ENCODE measurements at regions not wholly inside any gene's neighbourhood (a gene's known extent, or its start where the extent isn't known, plus 50 kb on each side); places are given as distances from the start of the nearest gene placed in this dataset.

DNA sequence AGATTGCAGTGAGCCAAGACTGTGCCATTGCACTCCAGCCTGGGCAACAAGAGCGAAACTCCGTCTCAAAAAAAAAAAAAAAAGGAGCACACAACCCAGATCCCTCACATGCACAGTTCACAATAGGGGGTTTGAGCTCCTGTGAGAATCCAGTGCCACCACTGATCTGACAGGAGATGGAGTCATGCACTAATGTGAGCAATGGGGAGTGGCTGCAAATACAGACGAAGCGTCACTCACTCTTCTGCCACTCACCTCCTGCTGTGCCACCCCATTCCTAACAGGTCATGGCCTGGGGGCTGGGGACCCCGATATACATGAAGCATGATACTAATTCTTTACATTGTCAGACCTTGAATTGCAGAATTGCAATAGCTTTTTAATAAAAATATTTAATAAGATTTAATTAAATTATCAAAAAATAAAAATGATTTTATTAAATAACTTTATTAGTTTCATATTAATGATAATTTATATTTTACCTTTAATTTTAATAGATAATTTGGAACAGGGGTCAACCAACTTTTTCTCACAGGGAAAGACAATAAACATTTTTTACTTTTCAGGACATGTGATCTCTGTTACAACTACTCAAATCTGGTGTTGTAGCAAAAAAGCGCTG is 171.4 kb downstream of the COPRS start:
- Histone ChIP-seq H3K27me3 (replicated peaks; ENCODE audit: insufficient read depth, low read length) (no peaks in the 10 kb centered on the region), H3K4me3 (ENCODE audit: low read length) (no peak overlapping the region), H3K9me3 (replicated peaks; ENCODE audit: insufficient read depth, low read length) (no peaks in the 10 kb centered on the region), H4K20me1 (ENCODE audit: insufficient read depth, low read length) (no peaks in the 10 kb centered on the region), H3K9me2 (replicated peaks; ENCODE audit: insufficient read depth, low read length) (no peaks in the 10 kb centered on the region), H2AFZ (ENCODE audit: low read length) (no peak overlapping the region), H3K36me3 (replicated peaks; ENCODE audit: insufficient read depth, low read length) (no peaks in the 10 kb centered on the region), H3K4me1 (ENCODE audit: low read length) (no peaks in the 10 kb centered on the region), H3K79me2 (ENCODE audit: low read length) (no peaks in the 10 kb centered on the region), H3F3A (ENCODE audit: insufficient read depth, low read length) (no peaks in the 10 kb centered on the region), H3K4me2 (ENCODE audit: low read depth, low read length) (no peak overlapping the region), H3K9ac (ENCODE audit: low read length) (no peak overlapping the region), H3K27ac (ENCODE audit: low read length) (no peak overlapping the region)
- no peak for TF ChIP-seq EZH2phosphoT487 (IDR thresholded peaks at IDR 0.05; ENCODE audit: low read length)
- TF ChIP-seq, protein P1, sequence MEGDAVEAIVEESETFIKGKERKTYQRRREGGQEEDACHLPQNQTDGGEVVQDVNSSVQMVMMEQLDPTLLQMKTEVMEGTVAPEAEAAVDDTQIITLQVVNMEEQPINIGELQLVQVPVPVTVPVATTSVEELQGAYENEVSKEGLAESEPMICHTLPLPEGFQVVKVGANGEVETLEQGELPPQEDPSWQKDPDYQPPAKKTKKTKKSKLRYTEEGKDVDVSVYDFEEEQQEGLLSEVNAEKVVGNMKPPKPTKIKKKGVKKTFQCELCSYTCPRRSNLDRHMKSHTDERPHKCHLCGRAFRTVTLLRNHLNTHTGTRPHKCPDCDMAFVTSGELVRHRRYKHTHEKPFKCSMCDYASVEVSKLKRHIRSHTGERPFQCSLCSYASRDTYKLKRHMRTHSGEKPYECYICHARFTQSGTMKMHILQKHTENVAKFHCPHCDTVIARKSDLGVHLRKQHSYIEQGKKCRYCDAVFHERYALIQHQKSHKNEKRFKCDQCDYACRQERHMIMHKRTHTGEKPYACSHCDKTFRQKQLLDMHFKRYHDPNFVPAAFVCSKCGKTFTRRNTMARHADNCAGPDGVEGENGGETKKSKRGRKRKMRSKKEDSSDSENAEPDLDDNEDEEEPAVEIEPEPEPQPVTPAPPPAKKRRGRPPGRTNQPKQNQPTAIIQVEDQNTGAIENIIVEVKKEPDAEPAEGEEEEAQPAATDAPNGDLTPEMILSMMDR (IDR thresholded peaks at IDR 0.05; ENCODE audit: low read length): no peak
- no peak for TF ChIP-seq EZH2 (optimal IDR thresholded peaks at IDR 0.05; ENCODE audit: low read depth, low read length)
- DNase-seq: no peak

DNA sequence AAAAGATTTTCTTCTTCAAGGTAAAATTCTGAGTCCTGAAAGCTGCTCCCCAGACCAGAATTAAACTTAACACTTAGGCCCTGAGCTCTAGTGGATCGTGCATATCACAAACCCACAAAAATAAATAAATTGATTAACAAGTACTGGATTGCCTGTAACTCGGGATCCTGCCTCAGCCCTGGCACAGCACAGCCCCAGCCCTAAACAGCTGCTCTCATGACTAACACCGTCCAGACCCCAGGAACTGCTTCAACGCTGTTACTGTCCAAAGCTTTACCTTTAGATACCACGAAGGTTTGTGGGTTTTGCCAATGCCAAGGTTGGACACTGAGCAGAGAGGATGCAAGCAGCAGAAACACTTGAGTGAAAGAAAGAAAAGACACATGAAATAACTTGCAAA is 172.5 kb downstream of the COPRS start:
- no peak overlapping the region for H3K27ac ChIP-seq (ENCODE audit: low read length)
- no peaks in the 10 kb centered on the region for H3K36me3 ChIP-seq (replicated peaks; ENCODE audit: insufficient read depth, low read length)
- no peaks in the 10 kb centered on the region for H3F3A ChIP-seq (ENCODE audit: insufficient read depth, low read length)
- no peaks in the 10 kb centered on the region for H3K4me1 ChIP-seq (ENCODE audit: low read length)
- no peaks in the 10 kb centered on the region for H3K79me2 ChIP-seq (ENCODE audit: low read length)
- H3K27me3 ChIP-seq (replicated peaks; ENCODE audit: insufficient read depth, low read length): no peaks in the 10 kb centered on the region
- DNase-seq: no peak
- H3K4me3 ChIP-seq (ENCODE audit: low read length): no peak overlapping the region
- no peak overlapping the region for H2AFZ ChIP-seq (ENCODE audit: low read length)
- no peak overlapping the region for H3K4me2 ChIP-seq (ENCODE audit: low read depth, low read length)
- no peaks in the 10 kb centered on the region for H4K20me1 ChIP-seq (ENCODE audit: insufficient read depth, low read length)
- H3K9me2 ChIP-seq (replicated peaks; ENCODE audit: insufficient read depth, low read length): no peaks in the 10 kb centered on the region
- TF ChIP-seq EZH2phosphoT487 (IDR thresholded peaks at IDR 0.05; ENCODE audit: low read length) (no peak), EZH2 (optimal IDR thresholded peaks at IDR 0.05; ENCODE audit: low read depth, low read length) (no peak)
- TF ChIP-seq, protein P1 (IDR thresholded peaks at IDR 0.05; ENCODE audit: low read length): no peak
- H3K9ac ChIP-seq (ENCODE audit: low read length): no peak overlapping the region
- no peaks in the 10 kb centered on the region for H3K9me3 ChIP-seq (replicated peaks; ENCODE audit: insufficient read depth, low read length)

DNA sequence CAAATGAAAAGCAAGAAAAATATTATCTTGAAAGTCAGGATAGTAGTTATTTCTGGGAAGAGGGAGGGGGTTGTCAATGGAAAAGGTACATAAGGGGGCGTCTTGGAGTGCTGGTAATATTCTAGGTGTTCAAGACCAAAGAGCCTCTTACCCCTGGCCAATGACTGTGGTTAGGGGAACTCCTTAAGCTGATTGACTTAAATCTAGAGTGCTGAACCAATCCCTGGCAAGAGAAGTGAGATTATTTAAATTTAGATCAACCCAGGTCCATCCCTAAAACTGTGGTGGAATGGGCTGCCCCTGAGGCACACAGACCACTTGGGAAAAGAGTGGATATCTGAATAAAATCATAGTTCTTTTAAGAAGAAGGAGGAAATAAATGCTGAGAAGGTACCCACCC is 174.1 kb downstream of the COPRS start:
- TF ChIP-seq, protein P1 (IDR thresholded peaks at IDR 0.05; ENCODE audit: low read length): no peak
- TF ChIP-seq EZH2phosphoT487 (IDR thresholded peaks at IDR 0.05; ENCODE audit: low read length) (no peak), EZH2 (optimal IDR thresholded peaks at IDR 0.05; ENCODE audit: low read depth, low read length) (no peak)

More for the DNA sequence above, 174.1 kb downstream of the COPRS start:
- no peaks in the 10 kb centered on the region for H4K20me1 ChIP-seq (ENCODE audit: insufficient read depth, low read length)
- no peak overlapping the region for H3K4me3 ChIP-seq (ENCODE audit: low read length)
- no peaks in the 10 kb centered on the region for H3K27me3 ChIP-seq (replicated peaks; ENCODE audit: insufficient read depth, low read length)
- H3K9me3 ChIP-seq (replicated peaks; ENCODE audit: insufficient read depth, low read length): no peaks in the 10 kb centered on the region
- H3K36me3 ChIP-seq (replicated peaks; ENCODE audit: insufficient read depth, low read length): no peaks in the 10 kb centered on the region
- no peak for DNase-seq
- no peak overlapping the region for H3K27ac ChIP-seq (ENCODE audit: low read length)
- no peak overlapping the region for H3K9ac ChIP-seq (ENCODE audit: low read length)
- no peaks in the 10 kb centered on the region for H3F3A ChIP-seq (ENCODE audit: insufficient read depth, low read length)
- H3K4me2 ChIP-seq (ENCODE audit: low read depth, low read length): no peak overlapping the region
- no peaks in the 10 kb centered on the region for H3K79me2 ChIP-seq (ENCODE audit: low read length)
- no peaks in the 10 kb centered on the region for H3K4me1 ChIP-seq (ENCODE audit: low read length)
- no peaks in the 10 kb centered on the region for H3K9me2 ChIP-seq (replicated peaks; ENCODE audit: insufficient read depth, low read length)
- H2AFZ ChIP-seq (ENCODE audit: low read length): no peak overlapping the region
